ENCODE measurements at regions not wholly inside any gene's neighbourhood (a gene's known extent, or its start where the extent isn't known, plus 50 kb on each side); places are given as distances from the start of the nearest gene placed in this dataset.
A peak's percentile ranks its signal among the peaks of the same experiment; 100 is the strongest.

DNA sequence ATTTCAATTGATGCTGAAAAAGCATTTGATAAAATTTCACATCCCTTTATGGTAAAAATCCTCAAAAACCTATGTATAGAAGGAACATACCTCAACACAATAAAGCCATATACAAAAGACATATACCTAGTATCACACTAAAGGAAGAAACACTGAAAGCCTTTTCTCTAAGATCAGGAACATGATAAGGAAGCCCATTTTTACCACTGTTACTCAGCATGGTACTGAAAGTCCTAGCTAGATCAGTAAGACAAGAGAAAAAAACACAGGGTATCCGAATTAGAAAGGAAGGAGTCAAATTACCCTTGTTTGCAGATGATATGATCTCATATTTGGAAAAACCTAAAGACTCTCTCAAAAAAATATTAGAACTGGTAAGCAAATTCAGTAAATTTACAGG lies 350.2 kb upstream of the PDE4D start:
- no peak for DNase-seq

DNA sequence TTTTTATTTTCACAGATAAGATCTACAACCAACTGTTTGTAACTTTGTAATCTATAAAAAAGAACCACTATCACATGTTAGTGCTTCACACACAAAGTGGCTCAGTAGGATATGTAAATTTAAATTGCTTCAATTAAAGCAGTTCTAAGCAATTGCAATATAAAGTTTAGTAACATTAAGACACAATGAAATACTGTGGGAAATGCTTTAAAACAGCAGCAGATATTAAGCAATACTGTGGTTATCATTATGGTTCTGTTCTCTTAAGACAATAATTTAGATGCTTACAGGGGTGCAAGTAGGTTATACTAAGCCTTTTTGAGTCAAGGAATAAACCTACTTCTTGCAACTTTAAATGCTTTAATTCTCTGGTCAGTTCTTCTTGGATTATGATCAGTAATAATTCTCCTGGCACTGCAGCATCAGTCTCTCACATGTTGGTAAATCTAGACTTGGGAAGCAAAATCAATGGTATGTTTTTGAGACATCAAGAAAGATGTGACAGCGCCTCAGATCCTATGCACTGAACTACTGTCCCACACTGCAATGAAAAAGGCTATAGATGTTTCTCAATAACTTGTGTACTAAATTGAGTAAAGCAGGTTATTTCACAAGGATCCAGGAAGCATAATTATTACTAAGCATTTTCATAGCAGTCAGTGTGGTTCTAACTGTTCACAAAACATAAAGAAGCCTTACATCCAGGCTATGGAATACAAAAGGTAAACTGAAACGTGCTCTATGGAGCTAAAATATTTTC lies 338.7 kb upstream of the PDE4D start:
- DNase-seq: peak; percentile 9

DNA sequence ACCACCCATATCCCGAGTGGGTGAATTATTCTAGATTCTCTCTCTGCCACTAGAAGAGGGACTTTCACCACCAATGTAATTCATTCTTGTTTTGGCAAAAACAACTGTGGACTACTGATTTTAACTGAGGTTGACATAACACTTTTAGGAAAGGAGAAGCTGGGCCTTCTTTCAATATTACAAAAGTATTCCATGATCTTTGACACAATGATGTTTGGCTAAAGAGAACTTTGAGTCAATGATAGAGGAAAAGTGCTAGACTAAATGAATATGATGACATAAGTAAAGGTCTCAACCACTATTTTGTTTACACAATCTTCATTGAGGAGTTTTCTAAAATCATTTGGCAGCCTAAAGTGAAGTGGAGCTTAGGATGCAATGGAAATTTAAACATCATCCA lies 336.9 kb upstream of the PDE4D start:
- no peak for DNase-seq

DNA sequence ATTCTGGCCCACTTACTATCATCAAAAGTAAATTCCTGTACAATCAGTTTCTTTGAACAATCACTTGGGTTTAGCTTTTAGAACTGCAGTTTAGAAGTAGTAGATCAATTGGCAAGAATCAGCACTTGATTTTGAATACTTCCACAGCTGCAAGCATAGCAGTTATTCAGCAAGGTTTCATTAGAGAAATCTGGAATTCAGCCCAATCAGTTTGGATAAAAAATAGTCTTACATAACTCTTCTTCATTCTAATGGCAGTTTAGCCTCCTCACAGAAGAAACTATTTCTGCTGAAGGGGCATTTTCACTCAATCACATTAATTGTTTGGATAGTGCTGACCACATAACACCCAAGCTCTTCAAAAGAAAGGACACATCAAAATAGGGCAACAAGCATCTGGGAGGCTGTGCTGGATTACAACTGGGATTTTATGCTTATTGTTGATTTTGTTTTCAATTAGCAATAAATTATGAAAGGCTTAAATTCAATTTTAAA lies 336.2 kb upstream of the PDE4D start:
- no peak for DNase-seq

DNA sequence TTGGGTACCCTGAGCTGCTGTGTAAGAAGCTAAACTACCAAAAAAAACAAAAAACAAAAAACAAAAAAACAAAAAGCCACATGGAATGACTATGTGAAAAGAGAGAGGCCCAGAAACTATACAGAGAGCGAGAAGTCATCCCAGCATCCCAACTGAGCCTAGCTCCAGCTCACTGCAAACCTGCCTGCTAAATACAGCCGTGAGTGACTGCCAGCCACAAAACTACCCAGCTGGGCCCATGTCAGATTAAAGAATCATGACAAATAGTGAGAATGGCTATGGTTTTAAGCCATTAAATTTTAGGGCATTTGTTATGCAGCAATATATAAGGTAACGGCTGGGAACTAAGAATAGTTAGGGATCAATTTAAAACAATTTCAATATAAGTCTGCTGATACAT lies 335.1 kb upstream of the PDE4D start:
- DNase-seq: no peak

DNA sequence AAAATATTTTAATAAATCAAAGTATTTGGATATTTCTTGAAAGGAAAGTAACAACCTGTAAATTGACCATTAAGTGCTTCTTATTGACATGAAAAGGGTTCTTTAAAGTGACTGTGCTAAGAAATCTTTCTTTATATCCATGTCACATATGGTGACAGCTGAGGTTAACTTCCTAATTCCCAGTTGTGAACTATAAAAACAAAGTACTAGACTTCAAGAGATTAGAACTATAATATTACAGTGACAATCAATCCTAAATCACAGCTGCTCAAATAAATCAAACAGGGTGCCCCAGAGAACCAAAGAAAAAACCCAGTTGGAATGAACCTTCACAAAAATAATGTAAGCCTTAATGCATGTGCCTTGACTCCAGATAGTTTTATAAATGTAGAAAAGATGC lies 332.6 kb upstream of the PDE4D start:
- no peak for DNase-seq

DNA sequence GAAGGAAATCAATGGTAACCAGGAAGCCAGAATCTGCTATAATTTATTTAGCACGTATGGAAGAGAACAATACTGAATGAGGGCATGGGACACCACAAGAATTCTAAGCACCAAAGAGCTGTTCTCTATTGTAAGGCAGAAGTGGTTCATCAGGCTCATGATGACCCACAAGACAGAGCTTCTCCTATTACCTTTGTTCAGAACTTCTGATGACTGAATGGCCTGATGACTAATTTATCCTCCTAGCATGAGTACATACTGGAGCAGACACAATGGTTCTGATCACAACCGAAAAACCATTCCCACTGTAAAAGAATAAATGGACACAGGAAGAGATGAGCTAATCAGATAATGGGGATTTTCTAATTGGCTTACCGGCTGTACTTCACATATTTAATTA lies 329.8 kb upstream of the PDE4D start:
- DNase-seq: no peak

DNA sequence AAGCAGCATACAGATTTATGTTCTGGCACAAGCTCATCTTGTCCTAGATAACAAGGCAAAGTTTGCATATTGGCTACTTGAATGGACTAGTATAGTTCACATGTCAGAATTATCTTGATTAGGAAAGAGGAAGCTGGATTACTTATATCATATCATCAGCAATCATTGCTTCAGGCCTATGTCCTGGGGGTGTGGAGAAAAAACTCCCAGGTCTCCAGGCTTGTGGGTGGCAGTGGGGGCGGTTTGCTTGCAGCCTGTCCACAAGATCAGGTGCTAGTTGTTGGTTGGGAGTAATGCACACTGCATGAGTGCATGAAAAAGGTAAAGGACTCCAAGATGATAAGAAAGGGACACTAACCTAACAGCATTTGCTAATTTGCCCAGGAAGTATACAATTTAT lies 326.4 kb upstream of the PDE4D start:
- no peak for DNase-seq

DNA sequence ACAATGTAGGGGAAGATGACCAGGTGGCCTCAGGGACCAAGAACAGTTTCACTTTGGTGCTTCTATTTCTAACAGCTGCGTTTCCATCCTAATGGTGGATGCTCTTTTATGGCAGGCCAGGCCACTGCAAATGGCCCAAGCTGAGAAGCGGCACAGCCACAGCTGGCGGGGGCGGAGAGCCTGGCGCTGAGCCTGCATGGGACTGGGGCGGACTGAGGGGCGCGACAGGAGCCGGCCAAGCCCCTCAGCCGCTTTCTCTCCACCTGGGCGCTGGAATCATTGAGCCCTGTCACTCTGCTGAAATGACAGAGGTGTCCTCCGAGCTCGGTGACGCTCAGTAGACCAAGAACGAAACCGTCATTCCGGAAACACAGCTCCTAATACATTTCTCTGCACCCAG lies 317.3 kb upstream of the PDE4D start:
- DNase-seq: no peak

DNA sequence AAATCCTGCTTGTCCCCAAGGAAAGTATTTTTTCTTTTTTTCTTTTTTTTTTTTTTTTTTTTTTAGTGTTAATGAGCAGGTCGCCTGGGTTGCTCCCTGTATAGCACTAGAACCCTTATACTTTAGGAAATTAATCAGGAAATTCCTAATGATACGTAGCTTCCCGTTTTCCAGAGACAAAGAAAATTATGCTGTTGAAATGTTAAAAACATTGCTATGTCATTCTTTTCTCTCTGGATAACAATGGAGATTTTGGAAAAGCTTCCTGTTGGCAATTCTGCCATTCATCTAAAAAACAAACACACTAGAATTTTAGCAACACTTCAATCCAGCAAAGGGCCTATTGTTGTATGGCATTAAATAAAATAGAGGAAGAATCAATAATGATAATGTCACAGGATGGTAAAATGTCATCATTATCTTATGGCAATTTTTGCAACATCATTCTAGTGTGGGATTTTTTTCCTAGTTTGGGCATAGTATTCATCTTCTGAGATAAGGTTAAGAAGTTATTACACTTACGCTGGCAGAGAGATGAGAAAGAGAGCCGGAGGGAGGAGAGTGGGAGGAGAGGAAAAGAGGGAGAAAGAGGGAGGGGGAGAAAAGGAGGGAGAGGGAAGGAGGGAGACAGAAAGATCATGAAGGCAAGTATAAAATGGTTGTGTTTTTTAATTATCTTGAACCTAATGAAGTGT lies 315.8 kb upstream of the PDE4D start:
- no peak for DNase-seq

DNA sequence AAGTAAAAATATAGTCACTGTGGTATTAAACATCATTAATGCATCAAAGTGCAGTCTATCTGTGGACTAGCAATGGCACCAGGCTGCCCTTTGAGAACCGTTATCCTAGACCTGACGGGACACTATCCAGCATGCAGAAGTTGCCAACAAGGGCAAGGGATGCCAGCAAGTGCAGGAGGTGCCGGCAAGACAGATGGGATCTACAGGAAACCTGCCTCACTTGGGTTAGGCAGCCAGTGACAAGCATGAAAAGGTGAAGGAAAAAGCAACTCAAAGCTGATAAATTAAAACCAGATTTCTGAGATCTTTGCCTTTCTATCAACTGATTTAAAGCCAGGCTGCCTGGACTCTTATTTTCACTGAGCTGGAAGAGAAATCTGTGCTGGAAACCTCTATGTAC lies 315.2 kb upstream of the PDE4D start:
- no peak for DNase-seq

DNA sequence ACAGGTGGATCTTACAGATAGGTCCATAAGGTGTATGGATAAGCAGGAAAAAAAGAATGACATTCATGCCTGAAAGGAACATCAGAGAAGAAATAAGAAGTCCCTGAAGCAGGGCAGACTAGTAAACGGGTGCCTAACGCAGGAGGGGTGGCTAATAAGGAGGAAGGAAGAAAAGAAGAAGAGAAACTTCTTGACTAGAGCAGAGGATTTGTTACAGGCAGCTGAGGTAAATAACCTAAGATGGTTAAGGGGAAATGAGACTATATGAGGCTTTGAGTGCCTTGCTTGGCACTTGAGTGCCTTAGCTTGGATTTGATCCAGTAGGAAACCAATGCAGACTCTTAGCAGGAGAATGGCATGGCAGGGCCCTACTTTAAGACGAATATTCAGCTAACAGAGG lies 313.5 kb upstream of the PDE4D start:
- no peak for DNase-seq

DNA sequence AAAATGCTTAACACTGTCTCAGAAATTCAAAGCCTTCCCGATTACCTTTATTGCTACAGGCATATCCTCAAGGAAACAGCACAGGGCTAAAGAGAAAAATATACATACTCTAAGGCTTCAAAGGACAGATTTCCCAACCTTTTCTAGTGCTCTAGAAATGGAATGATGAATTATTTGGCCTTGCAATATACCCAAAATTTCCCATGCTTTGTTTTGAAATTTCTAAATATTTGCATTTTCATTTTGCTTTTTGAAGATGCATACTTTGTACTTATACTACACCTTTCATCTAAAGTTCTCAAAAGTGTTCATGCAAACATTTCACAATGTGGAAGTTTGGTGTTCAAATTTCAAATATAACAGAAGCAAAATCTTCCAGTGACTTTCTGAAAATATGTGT lies 312.7 kb upstream of the PDE4D start:
- no peak for DNase-seq

DNA sequence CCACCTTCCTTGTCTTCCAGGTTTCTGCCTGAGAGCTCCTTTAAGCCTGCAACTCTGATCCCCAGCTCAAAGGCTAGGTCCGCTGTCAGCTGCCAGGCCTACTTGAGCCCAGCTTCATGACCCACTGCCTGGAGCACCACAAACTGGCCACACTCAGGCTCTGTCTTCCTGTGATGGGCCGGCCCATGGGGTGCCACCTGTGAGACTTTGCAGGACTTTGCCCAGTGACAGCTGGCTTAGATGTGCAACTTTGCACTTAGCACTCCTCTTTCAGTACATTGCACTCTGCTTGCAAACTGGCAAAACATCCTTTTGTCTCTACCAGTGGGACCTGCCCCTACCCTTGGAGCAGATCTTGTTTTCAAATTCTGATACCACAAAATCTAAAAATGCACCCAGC lies 311.5 kb upstream of the PDE4D start:
- no peak for DNase-seq

DNA sequence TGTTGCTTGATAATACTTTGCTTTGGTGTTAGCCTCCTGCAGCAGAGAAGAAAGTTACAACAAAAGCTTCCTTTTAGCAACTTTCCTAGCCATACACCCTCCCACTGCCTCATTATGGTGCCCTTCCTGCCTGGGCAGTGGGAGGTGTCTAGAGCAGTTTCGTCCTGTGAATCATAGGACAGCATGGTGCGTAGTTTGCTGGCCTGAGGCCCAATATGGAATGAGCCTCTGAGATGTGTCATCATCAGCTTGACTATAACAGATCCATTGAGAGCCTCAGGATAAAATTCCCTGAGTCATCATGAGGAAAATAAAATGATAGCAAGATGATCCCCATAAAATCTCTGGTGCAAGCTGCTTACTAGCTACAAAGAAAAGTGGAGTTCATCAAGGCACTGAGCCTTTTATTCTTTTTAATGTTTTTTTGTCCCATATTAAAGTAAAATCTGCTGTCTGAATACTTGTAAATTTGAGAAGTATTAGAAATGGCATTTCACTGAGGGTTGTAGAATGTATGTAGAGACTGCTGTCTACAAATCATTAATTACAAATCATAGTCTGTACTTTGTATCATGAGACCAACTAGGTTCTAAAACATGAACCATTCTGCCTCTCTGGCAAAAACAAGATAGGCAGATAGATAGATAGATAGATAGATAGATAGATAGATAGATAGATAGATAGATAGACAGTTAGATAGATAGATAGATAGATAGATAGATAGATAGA lies 303.0 kb upstream of the PDE4D start:
- no peak for DNase-seq

DNA sequence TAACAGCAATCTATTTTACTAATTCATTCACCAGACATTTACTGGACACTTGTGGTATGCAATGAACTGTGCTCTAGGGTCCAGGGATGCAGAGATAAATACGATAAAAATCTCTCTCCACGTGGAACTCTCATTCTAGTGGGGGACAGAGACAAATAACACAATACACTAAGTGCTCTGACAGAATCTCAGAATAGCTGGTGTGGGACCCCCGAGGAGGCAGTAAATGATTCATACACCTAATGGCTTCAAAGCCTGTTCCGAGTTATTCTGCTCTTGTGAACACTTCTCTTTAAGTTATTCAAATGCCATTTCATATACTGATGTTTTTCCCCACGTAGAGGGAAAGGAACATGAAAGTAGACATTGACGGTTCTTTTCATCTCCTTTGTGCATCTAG lies 302.0 kb upstream of the PDE4D start:
- DNase-seq: no peak

DNA sequence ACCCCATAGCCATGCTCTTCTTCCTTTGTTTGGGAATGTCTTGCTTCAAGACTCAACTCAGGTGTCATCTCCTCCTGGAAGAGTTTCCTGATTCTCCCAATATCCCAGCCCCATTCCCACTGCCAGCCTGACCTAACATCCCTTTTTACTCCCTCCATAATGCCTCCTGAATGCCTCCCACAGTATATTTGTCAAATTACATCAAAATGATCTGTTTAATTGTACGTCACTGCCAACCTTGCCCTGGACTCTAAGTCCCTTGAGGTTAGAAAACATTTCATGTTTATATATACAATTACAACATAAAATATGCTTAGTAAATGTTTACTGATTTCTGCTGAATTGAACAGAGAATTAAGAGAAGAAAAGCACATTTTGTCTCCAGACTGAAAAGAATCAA lies 301.6 kb upstream of the PDE4D start:
- no peak for DNase-seq

DNA sequence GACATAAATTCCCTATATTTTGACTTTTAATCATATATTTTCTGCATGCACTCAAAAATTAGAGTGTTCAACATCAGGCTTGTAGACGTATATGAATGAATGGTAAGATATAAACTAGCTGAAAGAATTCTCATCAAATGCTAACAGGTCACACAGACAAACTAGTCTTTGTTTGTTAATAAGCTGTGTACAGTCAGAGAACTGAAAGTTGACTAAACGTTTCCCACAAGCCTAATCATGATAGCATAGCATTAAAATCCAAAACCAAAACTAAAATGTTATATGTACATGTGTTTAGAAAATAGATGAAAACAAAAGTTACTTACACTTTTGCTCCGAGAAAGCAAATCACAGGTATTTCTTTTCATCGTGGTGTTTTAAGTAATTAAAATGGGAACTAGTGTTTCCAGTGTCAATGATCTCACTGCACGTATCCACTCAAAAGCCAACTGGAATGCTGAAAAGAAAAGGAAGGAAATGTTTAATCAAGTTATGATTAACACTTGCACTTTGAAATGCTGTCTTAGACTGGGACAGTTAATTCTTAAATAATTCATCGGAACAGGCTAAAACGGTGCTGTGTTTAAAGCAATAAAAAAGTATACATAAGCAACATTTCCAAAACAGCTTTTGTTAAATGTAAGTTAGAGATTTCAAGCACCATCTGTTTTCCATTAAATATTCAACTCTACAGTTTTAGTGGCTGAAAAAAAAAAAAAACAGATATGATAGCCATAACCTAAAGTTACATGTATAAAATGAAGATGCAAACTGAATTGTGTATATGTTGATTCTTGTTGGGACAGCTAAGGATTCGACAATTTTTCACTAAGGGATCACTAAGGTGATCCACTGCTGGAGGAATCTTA lies 291.9 kb upstream of the PDE4D start:
- DNase-seq: no peak

DNA sequence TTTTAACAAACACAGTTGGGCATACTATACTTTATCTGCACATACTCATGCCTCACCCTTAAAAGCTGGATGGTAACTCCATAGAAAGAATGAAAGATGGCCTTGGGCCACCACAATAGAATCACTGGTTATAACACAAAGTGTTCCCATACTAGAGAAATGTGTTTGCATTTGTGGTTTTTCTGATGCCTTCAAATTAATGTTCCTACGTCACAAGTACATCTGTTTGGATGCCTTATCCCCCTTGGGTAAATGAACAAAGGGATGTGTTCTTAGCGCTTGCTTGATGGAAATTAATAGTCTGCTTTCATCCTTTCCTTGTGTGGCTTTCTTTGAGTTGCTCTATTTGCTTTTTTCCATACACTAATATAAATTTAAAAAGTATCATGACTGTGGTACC lies 291.1 kb upstream of the PDE4D start:
- DNase-seq: no peak

DNA sequence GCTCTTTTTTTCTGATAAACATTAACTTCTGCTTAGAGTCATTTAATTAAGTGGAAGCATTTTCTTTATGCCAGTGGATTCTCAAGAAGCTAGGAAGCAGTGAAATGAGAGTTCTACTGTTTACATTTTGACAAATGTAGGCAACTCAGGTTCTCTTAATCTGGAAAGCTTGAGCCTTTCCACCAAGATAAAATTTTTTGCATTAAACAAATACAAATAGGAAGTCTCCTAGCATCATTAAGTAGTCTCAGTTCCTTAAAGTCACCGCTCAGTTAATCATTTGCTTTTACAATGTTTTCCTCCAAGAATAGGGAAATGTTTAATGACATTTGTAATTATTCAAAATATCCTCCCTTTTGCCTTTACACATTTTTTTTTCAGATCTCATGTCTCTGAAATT lies 290.4 kb upstream of the PDE4D start:
- DNase-seq: no peak

DNA sequence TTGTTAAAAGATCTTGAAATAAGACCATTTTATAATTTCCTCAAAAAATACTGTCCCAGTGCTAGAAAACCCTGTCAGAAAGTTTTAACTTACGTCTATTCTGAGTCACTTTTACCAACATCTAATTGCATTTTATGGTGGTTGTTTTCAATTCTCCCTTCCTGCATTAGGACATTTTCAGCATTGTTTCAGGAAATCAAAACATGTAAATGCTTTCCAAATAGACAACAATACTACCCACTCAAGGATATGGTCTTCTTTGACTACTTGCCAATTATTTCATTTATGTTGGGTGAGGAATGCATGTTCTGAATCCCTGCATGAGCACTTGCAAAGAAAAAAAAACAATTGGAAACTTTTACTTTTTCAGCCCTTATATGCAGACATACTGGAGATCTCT lies 284.6 kb upstream of the PDE4D start:
- no peak for DNase-seq

DNA sequence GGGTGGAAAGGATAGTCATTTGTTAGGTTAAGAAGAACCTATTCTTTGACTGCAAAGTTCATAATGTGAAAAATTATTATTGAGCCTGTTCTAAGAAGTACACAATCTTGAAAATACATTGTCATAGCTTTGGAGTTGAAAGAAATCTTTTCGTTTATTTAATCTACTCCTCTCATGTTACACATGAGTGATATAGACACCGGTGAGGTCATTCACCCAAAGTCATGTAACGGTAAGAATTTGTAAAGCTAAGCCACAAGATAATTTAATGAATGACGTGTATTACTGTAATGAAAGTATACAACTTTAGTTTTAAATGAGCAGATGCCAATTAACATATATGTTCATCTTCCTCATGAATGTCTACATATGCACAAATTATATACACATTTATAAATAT lies 284.1 kb upstream of the PDE4D start:
- DNase-seq: no peak

DNA sequence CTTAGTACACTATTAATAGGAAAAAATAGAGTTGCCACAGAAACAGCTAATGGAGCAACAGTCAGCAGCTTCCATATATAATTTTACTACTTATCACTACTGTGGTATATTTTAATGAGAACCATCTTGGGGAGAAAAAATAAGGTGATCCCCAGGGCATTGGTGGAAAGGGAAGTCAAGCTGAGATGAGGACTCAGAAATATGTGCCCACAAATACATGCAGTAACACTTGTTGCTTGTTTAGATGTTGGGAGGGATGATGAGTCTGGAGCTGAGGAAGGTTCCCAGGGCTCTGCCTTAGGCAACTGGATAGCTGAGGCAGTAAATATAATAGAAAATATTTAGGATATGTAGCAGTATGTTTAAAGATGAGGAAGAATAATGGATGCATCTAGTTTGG lies 280.1 kb upstream of the PDE4D start:
- DNase-seq: no peak
